ENCODE measurements at regions not wholly inside any gene's neighbourhood (a gene's known extent, or its start where the extent isn't known, plus 50 kb on each side); places are given as distances from the start of the nearest gene placed in this dataset.

DNA sequence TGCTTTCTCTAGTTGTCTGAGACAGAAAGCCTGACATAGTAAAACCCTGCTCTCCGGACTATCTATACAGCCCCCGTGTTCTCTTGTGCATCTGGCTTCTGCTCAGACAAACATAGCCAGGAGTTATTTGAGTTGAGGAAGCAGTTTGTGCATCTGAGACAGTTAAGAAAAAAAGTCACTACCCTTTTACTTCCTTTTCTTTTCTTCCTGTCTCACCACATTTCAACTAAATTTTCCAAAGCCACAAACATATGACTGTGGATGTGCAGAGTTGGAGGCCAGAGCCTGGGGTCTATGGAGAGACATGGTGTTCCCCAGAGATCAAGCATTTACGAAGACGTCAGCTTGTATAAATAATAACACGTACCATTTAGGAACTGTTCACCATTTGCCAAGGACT, 158.5 kb upstream of the FGGY start:
- TF ChIP-seq POLR2A (IDR thresholded peaks at IDR 0.05) = no peak
- TF ChIP-seq, protein P1, sequence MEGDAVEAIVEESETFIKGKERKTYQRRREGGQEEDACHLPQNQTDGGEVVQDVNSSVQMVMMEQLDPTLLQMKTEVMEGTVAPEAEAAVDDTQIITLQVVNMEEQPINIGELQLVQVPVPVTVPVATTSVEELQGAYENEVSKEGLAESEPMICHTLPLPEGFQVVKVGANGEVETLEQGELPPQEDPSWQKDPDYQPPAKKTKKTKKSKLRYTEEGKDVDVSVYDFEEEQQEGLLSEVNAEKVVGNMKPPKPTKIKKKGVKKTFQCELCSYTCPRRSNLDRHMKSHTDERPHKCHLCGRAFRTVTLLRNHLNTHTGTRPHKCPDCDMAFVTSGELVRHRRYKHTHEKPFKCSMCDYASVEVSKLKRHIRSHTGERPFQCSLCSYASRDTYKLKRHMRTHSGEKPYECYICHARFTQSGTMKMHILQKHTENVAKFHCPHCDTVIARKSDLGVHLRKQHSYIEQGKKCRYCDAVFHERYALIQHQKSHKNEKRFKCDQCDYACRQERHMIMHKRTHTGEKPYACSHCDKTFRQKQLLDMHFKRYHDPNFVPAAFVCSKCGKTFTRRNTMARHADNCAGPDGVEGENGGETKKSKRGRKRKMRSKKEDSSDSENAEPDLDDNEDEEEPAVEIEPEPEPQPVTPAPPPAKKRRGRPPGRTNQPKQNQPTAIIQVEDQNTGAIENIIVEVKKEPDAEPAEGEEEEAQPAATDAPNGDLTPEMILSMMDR (IDR thresholded peaks at IDR 0.05) = no peak

All from thyroid gland (tissue), 4 donors.